PC-3 (cell line): ENCODE measurements at regions not wholly inside any gene's neighbourhood (a gene's known extent, or its start where the extent isn't known, plus 50 kb on each side); places are given as distances from the start of the nearest gene placed in this dataset.

ENCODE experiments used
- ATAC-seq: fragments of 200-7000 bp; cut with Tn5 transposase; 2 replicates; pipeline ENCODE4 v1.9.1; 2020; ENCODE audit warnings: mild to moderate bottlenecking, moderate library complexity
- BruUV-seq: library from RNA; stranded (reverse); fragments of 400-500 nt; replicated peaks from 2 replicates; lab custom pipeline; 2021; lab: Mats Ljungman, UMichigan
- CTCF ChIA-PET: fragments of 300-600 bp; sonication (Branson Sonifier 250); formaldehyde crosslinking; loops from one replicate; lab custom pipeline; 2022; ENCODE audit warnings: antibody characterized with exemption; lab: Charles Lee
- POLR2A ChIA-PET: fragments of 300-600 bp; sonication (Branson Sonifier 250); formaldehyde crosslinking; loops from one replicate; lab custom pipeline; 2022; ENCODE audit warnings: antibody characterized with exemption; ENCODE audit not compliant: unreplicated experiment; lab: Charles Lee
- DNase-seq: peaks from one replicate; pipeline ENCODE4 v3.0.0-alpha.2; 2015
- H2AFZ ChIP-seq: fragments of 300-600 bp; sonication (generic); 2 replicates; pipeline ENCODE4 v1.6.0; 2016; ENCODE audit warnings: antibody characterized with exemption, low read length
- H3F3A ChIP-seq: fragments of 300-600 bp; sonication (generic); one replicate; pipeline ENCODE4 v1.6.0; 2017; ENCODE audit warnings: antibody characterized with exemption, low read length, control low read depth, mild to moderate bottlenecking; ENCODE audit not compliant: unreplicated experiment
- H3K27ac ChIP-seq: fragments of 300-600 bp; sonication (generic); 2 replicates; pipeline ENCODE4 v1.5.1; 2016; ENCODE audit warnings: mild to moderate bottlenecking, low read length
- H3K27me3 ChIP-seq: fragments of 300-600 bp; sonication (generic); 2 replicates; pipeline ENCODE4 v1.6.1; 2016; ENCODE audit warnings: low read length, mixed read lengths
- H3K36me3 ChIP-seq: fragments of 300-600 bp; sonication (generic); 2 replicates; pipeline ENCODE4 v1.6.1; 2016; ENCODE audit warnings: low read depth, mixed run types, low read length, mixed read lengths
- H3K4me1 ChIP-seq: fragments of 300-600 bp; sonication (generic); 2 replicates; pipeline ENCODE4 v1.5.1; 2016; ENCODE audit warnings: low read length; ENCODE audit not compliant: insufficient read depth
- H3K4me2 ChIP-seq: fragments of 300-600 bp; sonication (generic); 2 replicates; pipeline ENCODE4 v1.6.0; 2016; ENCODE audit warnings: low read length
- H3K4me3 ChIP-seq: fragments of 300-600 bp; sonication (generic); 2 replicates; pipeline ENCODE4 v1.5.1; 2016; ENCODE audit warnings: mild to moderate bottlenecking, low read length, mixed read lengths
- H3K79me2 ChIP-seq: fragments of 300-600 bp; sonication (generic); 2 replicates; pipeline ENCODE4 v1.6.1; 2017; ENCODE audit warnings: low read length, mixed read lengths
- H3K9ac ChIP-seq: fragments of 300-600 bp; sonication (generic); 2 replicates; pipeline ENCODE4 v1.6.0; 2016; ENCODE audit warnings: mild to moderate bottlenecking, low read length
- H3K9me2 ChIP-seq: fragments of 300-600 bp; sonication (generic); replicated peaks from 2 replicates; pipeline ENCODE4 v1.6.1; 2016; ENCODE audit warnings: mixed run types, low read length, mixed read lengths
- H3K9me3 ChIP-seq: fragments of 300-600 bp; sonication (generic); 2 replicates; pipeline ENCODE4 v1.6.1; 2016; ENCODE audit warnings: low read length, mixed read lengths
- H4K20me1 ChIP-seq: fragments of 300-600 bp; sonication (generic); 2 replicates; pipeline ENCODE4 v1.6.1; 2016; ENCODE audit warnings: low read length, mixed read lengths
- CTCF ChIP-seq: fragments of 300-600 bp; sonication (generic); conservative IDR thresholded peaks from 2 replicates; pipeline ENCODE4 v1.5.1; 2017; ENCODE audit warnings: antibody characterized with exemption, low read depth, mild to moderate bottlenecking, low read length
- EZH2 ChIP-seq: fragments of 300-600 bp; sonication (generic); IDR thresholded peaks from one replicate; pipeline ENCODE4 v1.6.1; 2017; ENCODE audit warnings: antibody characterized with exemption, mild to moderate bottlenecking, low read length; ENCODE audit not compliant: unreplicated experiment
- EZH2phosphoT487 ChIP-seq: fragments of 300-600 bp; sonication (generic); IDR thresholded peaks from 2 replicates; pipeline ENCODE4 v1.6.1; 2018; ENCODE audit warnings: mild to moderate bottlenecking, antibody characterized with exemption, low read length, borderline replicate concordance
- intact Hi-C: fragments of 100-400 bp; cut with micrococcal nuclease; formaldehyde crosslinking; loops from 2 replicates; pipeline ENCODE4 v1.9.0; 2023

GRCh38 chr4:10803713-10804343, 119.3 kb upstream of the CLNK start:
- Histone ChIP-seq H3K4me1 (no peaks in the 10 kb centered on the region), H2AFZ (no peak overlapping the region), H3F3A (no peaks in the 10 kb centered on the region), H3K4me2 (no peak overlapping the region), H3K36me3 (no peaks in the 10 kb centered on the region), H3K79me2 (no peaks in the 10 kb centered on the region), H3K9me3 (no peaks in the 10 kb centered on the region), H3K9me2 (no peaks in the 10 kb centered on the region), H4K20me1 (no peaks in the 10 kb centered on the region), H3K4me3 (no peak overlapping the region), H3K27me3 (no peaks in the 10 kb centered on the region), H3K9ac (no peak overlapping the region), H3K27ac (no peak overlapping the region)
- ChIA-PET POLR2A (no interaction called here), CTCF (no interaction called here)
- TF ChIP-seq EZH2: no peak
- TF ChIP-seq EZH2phosphoT487: no peak
- TF ChIP-seq CTCF: no peak
- no TSS peak for BruUV-seq
- DNase-seq (no peak), ATAC-seq (no peak)
- intact Hi-C loops: no loop called here

- no TSS peak for BruUV-seq
- Histone ChIP-seq H3F3A (no peaks in the 10 kb centered on the region), H3K36me3 (no peaks in the 10 kb centered on the region), H3K4me3 (no peak overlapping the region), H3K4me2 (no peak overlapping the region), H3K79me2 (no peaks in the 10 kb centered on the region), H3K9ac (no peak overlapping the region), H3K27me3 (no peaks in the 10 kb centered on the region), H4K20me1 (no peaks in the 10 kb centered on the region), H3K4me1 (0 out of 2 replicates have a peak, but pooled peaks cover 5% of the 10 kb centered on the region), H2AFZ (no peak overlapping the region), H3K27ac (no peak overlapping the region), H3K9me3 (no peaks in the 10 kb centered on the region), H3K9me2 (no peaks in the 10 kb centered on the region)
- DNase-seq: no peak
- ChIA-PET CTCF (no interaction called here), POLR2A (no interaction called here)
- intact Hi-C loops: no loop called here
- no peak for TF ChIP-seq EZH2
- no peak for TF ChIP-seq CTCF
- TF ChIP-seq EZH2phosphoT487: no peak
- ATAC-seq: no peak
These were observed 102.8 kb upstream of the CLNK start for GRCh38 chr4:10787365-10787764.

GRCh38 chr4:10784621-10785020, 100.1 kb upstream of the CLNK start:
- POLR2A ChIA-PET: no interaction called here
- Histone ChIP-seq H2AFZ (no peak overlapping the region), H3K4me3 (no peak overlapping the region), H3K9me3 (no peaks in the 10 kb centered on the region), H3K4me2 (no peak overlapping the region), H3K4me1 (0 out of 2 replicates have a peak, but pooled peaks cover 8% of the 10 kb centered on the region), H3K79me2 (no peaks in the 10 kb centered on the region), H3K27me3 (no peaks in the 10 kb centered on the region), H3F3A (no peaks in the 10 kb centered on the region), H3K9me2 (no peaks in the 10 kb centered on the region), H3K27ac (no peak overlapping the region), H4K20me1 (no peaks in the 10 kb centered on the region), H3K36me3 (no peaks in the 10 kb centered on the region), H3K9ac (no peak overlapping the region)
- CTCF ChIA-PET: no interaction called here
- no TSS peak for BruUV-seq
- DNase-seq (no peak), ATAC-seq (no peak)
- TF ChIP-seq CTCF: no peak
- TF ChIP-seq EZH2: no peak
- TF ChIP-seq EZH2phosphoT487: no peak
- intact Hi-C loops: no loop called here
